ENCODE measurements at regions not wholly inside any gene's neighbourhood (a gene's known extent, or its start where the extent isn't known, plus 50 kb on each side); places are given as distances from the start of the nearest gene placed in this dataset.

DNA sequence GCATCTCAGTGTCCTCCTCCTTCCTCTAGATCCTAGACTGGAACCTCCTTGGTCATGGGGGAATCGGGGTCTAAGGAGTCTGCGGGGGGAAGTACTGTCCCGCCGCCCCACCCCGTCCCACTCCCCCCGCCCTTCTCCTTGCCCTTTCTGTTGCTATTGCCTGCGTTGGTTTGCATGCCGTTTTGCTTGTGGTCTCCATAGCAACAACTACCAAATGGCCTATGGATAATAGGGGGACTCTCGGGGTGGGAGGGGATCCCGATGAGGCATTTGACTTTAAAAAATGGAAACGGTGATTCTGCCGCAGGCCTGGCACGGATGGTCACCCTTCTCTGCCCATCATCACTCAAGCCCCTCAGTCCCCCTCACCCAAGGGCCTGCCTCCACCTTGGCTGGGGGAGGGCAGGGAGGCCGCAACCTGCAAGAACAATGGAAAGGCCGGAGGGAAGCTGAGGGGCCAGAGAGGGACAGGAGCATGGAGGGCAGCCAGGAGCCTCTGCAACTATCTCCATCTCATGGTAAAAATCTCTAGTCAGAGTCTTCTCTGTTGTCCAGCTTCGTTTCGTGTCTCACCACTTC is 231.4 kb upstream of the TNRC6C start:
- no peak for TF ChIP-seq CTCF (conservative IDR thresholded peaks at IDR 0.05)
- no peak for TF ChIP-seq ZFX (IDR thresholded peaks at IDR 0.05)
- H3K27ac ChIP-seq: no peak overlapping the region

- no peak overlapping the region for H3K27ac ChIP-seq
- TF ChIP-seq ZFX (IDR thresholded peaks at IDR 0.05) (no peak), CTCF (conservative IDR thresholded peaks at IDR 0.05) (peak; percentile 29)
These were observed 230.1 kb upstream of the TNRC6C start for GRCh38 chr17:77728474-77728795.

- TF ChIP-seq ZFX (IDR thresholded peaks at IDR 0.05): no peak
- TF ChIP-seq CTCF (conservative IDR thresholded peaks at IDR 0.05): no peak
- no peak overlapping the region for H3K27ac ChIP-seq
These were observed 229.6 kb upstream of the TNRC6C start for GRCh38 chr17:77728871-77729270.

DNA sequence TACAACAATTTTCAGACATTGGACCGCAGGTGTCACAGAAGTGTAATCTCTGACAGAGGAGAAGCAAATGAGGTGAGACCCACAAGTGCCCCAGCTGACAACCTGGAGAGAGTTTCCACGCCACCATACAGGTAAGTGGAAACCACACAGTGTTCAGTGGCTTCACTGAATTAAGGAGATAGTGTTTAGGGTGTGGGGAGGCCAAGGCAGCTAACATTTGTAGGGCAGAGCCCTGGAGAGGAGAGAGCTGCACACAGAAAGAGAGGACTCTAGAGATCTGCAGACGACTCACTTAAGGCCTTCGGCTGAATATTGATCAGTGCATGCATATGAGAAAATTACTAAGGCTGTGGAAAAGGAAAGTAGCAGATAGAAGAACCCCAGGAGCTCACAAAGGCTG is 228.9 kb upstream of the TNRC6C start:
- no peak overlapping the region for H3K27ac ChIP-seq
- no peak for TF ChIP-seq ZFX (IDR thresholded peaks at IDR 0.05)
- no peak for TF ChIP-seq CTCF (conservative IDR thresholded peaks at IDR 0.05)

GRCh38 chr17:77730376-77730775 is 228.1 kb upstream of the TNRC6C start:
- TF ChIP-seq ZFX (IDR thresholded peaks at IDR 0.05): no peak
- TF ChIP-seq CTCF (conservative IDR thresholded peaks at IDR 0.05): no peak
- H3K27ac ChIP-seq: no peak overlapping the region

GRCh38 chr17:77733576-77734296 is 224.8 kb upstream of the TNRC6C start:
- no peak for TF ChIP-seq CTCF (conservative IDR thresholded peaks at IDR 0.05)
- TF ChIP-seq ZFX (IDR thresholded peaks at IDR 0.05): no peak
- no peak overlapping the region for H3K27ac ChIP-seq

GRCh38 chr17:77734371-77735080 is 224.0 kb upstream of the TNRC6C start:
- H3K27ac ChIP-seq: no peak overlapping the region

More at GRCh38 chr17:77734371-77735080, 224.0 kb upstream of the TNRC6C start:
- no peak for TF ChIP-seq CTCF (conservative IDR thresholded peaks at IDR 0.05)
- no peak for TF ChIP-seq ZFX (IDR thresholded peaks at IDR 0.05)

Data from C4-2B (cell line).